ENCODE measurements at regions not wholly inside any gene's neighbourhood (a gene's known extent, or its start where the extent isn't known, plus 50 kb on each side); places are given as distances from the start of the nearest gene placed in this dataset.

DNA sequence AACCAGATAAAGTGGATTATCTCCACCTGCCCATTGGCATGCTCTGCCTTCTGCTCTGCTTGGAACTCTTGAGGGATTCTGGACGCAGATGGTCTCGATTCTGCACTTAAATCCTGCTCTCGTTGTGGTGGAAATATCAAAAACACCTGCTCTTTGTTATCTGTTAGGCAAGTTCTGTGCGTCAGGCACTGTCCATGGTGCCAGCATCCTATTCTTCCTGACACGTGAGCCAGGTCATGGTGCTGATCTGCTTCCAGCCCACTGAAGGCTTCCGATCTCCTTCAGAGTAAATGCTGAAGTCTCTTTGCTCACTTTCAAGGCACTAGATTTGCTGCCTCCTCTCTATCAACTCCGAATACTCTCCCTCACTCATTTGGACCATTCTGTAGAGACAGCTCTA lies 505.6 kb downstream of the HTR7 start:
- DNase-seq, result no peak
- Histone ChIP-seq H3K27me3 (replicated peaks; ENCODE audit: control insufficient read depth, insufficient read depth, low read length, poor library complexity, severe bottlenecking) (no peaks in the 10 kb centered on the region), H3K4me3 (ENCODE audit: insufficient read depth, low read depth, low read length, poor library complexity, severe bottlenecking) (no peak overlapping the region), H3K4me1 (ENCODE audit: control insufficient read depth, insufficient read depth, low read length, poor library complexity, severe bottlenecking) (no peaks in the 10 kb centered on the region), H3K27ac (ENCODE audit: insufficient read depth, low read length, poor library complexity, severe bottlenecking) (no peak overlapping the region), H3K9me3 (ENCODE audit: control insufficient read depth, low read length) (no peaks in the 10 kb centered on the region), H3K36me3 (ENCODE audit: control insufficient read depth, insufficient read depth, low read length) (no peaks in the 10 kb centered on the region)

DNA sequence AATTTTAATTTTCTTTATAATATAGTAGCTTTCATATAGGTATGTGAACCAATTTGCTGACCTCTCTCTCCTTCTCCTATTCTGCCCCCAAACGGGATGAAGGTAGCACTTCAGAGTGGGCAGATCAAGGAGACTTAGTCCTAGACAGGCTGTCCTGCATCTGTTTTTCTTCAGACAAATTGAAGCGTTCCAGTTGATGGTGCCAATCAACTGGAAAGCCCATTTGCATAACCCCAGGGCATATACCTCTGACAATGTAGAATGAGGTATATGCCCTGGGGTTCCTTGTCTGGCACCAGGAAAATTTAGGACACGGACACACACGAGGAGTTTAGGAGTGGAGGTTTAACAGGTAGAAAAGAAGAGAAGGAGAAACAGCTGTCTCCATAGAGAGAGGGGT lies 502.9 kb downstream of the HTR7 start:
- Histone ChIP-seq H3K4me3 (ENCODE audit: insufficient read depth, low read depth, low read length, poor library complexity, severe bottlenecking) (no peak overlapping the region), H3K4me1 (ENCODE audit: control insufficient read depth, insufficient read depth, low read length, poor library complexity, severe bottlenecking) (no peaks in the 10 kb centered on the region), H3K27ac (ENCODE audit: insufficient read depth, low read length, poor library complexity, severe bottlenecking) (no peak overlapping the region), H3K27me3 (replicated peaks; ENCODE audit: control insufficient read depth, insufficient read depth, low read length, poor library complexity, severe bottlenecking) (no peaks in the 10 kb centered on the region), H3K36me3 (ENCODE audit: control insufficient read depth, insufficient read depth, low read length) (no peaks in the 10 kb centered on the region), H3K9me3 (ENCODE audit: control insufficient read depth, low read length) (no peaks in the 10 kb centered on the region)
- no peak for DNase-seq

DNA sequence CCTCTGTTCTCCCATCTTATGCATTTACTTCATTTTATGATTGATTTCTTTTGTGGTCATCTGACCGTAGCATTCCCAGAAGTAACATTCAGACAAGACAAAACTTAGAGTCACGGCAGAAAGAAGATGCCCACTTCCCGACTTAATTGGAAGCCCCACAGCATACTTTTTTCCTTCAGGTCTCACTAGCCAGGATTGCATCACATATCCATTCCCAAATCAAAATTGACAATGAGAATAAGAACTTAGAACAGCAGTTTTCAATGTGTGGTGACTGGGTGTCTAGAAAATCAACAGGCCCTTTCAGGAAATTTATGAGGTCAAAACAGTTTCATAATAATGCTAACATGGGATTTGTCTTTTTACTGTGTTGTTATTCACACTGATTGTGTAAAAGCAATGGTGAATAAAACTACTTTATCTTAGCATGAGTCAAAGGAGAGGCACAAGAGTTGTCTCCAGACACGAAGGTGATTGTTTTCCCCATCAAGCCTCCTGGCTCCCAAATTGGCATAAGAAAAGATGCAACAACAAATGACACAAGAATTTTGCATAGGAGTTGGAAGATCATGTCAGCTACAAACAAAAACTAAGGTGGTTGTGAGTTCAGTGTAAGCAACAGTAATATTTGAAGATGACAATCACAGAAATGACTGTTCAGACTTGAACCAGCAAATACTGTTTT lies 493.9 kb downstream of the HTR7 start:
- H3K4me3 ChIP-seq (ENCODE audit: insufficient read depth, low read depth, low read length, poor library complexity, severe bottlenecking), result no peak overlapping the region
- DNase-seq, result no peak
- H3K4me1 ChIP-seq (ENCODE audit: control insufficient read depth, insufficient read depth, low read length, poor library complexity, severe bottlenecking), result no peaks in the 10 kb centered on the region
- H3K9me3 ChIP-seq (ENCODE audit: control insufficient read depth, low read length), result no peaks in the 10 kb centered on the region
- H3K27ac ChIP-seq (ENCODE audit: insufficient read depth, low read length, poor library complexity, severe bottlenecking), result no peak overlapping the region
- no peaks in the 10 kb centered on the region for H3K36me3 ChIP-seq (ENCODE audit: control insufficient read depth, insufficient read depth, low read length)
- H3K27me3 ChIP-seq (replicated peaks; ENCODE audit: control insufficient read depth, insufficient read depth, low read length, poor library complexity, severe bottlenecking), result no peaks in the 10 kb centered on the region

DNA sequence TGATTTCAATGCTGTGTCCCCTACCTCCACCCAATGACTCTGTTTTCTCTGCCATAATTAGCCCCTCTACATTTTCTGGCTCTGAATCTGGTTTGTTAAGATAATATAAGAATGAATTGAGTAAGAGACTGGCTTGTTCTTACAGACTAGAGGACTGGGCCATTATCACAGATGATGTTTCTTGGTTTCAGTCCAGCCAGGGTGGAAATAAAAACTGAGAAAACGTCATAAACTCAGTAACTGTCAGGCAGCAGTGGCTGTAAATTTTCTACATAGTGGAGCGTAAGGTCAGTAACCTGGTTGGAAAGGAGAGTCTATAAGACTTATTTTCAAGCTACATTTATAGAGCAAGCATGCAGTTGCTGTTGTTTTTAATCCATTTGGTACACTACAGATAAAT lies 485.4 kb downstream of the HTR7 start:
- H3K4me3 ChIP-seq (ENCODE audit: insufficient read depth, low read depth, low read length, poor library complexity, severe bottlenecking), result no peak overlapping the region
- no peak for DNase-seq
- H3K27ac ChIP-seq (ENCODE audit: insufficient read depth, low read length, poor library complexity, severe bottlenecking), result no peak overlapping the region
- no peaks in the 10 kb centered on the region for H3K27me3 ChIP-seq (replicated peaks; ENCODE audit: control insufficient read depth, insufficient read depth, low read length, poor library complexity, severe bottlenecking)
- no peaks in the 10 kb centered on the region for H3K9me3 ChIP-seq (ENCODE audit: control insufficient read depth, low read length)
- no peaks in the 10 kb centered on the region for H3K36me3 ChIP-seq (ENCODE audit: control insufficient read depth, insufficient read depth, low read length)
- H3K4me1 ChIP-seq (ENCODE audit: control insufficient read depth, insufficient read depth, low read length, poor library complexity, severe bottlenecking), result no peaks in the 10 kb centered on the region

- DNase-seq, result no peak
- H3K4me1 ChIP-seq (ENCODE audit: control insufficient read depth, insufficient read depth, low read length, poor library complexity, severe bottlenecking), result no peaks in the 10 kb centered on the region
- no peak overlapping the region for H3K27ac ChIP-seq (ENCODE audit: insufficient read depth, low read length, poor library complexity, severe bottlenecking)
- no peaks in the 10 kb centered on the region for H3K27me3 ChIP-seq (replicated peaks; ENCODE audit: control insufficient read depth, insufficient read depth, low read length, poor library complexity, severe bottlenecking)
- no peaks in the 10 kb centered on the region for H3K36me3 ChIP-seq (ENCODE audit: control insufficient read depth, insufficient read depth, low read length)
- H3K9me3 ChIP-seq (ENCODE audit: control insufficient read depth, low read length), result no peaks in the 10 kb centered on the region
- no peak overlapping the region for H3K4me3 ChIP-seq (ENCODE audit: insufficient read depth, low read depth, low read length, poor library complexity, severe bottlenecking)
Measured at GRCh38 chr10:90373911-90374310, 483.9 kb downstream of the HTR7 start.

- Histone ChIP-seq H3K9me3 (ENCODE audit: control insufficient read depth, low read length) (no peaks in the 10 kb centered on the region), H3K27ac (ENCODE audit: insufficient read depth, low read length, poor library complexity, severe bottlenecking) (no peak overlapping the region), H3K27me3 (replicated peaks; ENCODE audit: control insufficient read depth, insufficient read depth, low read length, poor library complexity, severe bottlenecking) (no peaks in the 10 kb centered on the region), H3K36me3 (ENCODE audit: control insufficient read depth, insufficient read depth, low read length) (no peaks in the 10 kb centered on the region), H3K4me3 (ENCODE audit: insufficient read depth, low read depth, low read length, poor library complexity, severe bottlenecking) (no peak overlapping the region), H3K4me1 (ENCODE audit: control insufficient read depth, insufficient read depth, low read length, poor library complexity, severe bottlenecking) (no peaks in the 10 kb centered on the region)
- DNase-seq, result no peak
Measured at GRCh38 chr10:90378524-90379076, 479.2 kb downstream of the HTR7 start.

- Histone ChIP-seq H3K36me3 (ENCODE audit: control insufficient read depth, insufficient read depth, low read length) (no peaks in the 10 kb centered on the region), H3K4me1 (ENCODE audit: control insufficient read depth, insufficient read depth, low read length, poor library complexity, severe bottlenecking) (no peaks in the 10 kb centered on the region)
- DNase-seq, result no peak
Measured at GRCh38 chr10:90381468-90381867, 476.4 kb downstream of the HTR7 start.

GRCh38 chr10:90389876-90390275 lies 468.0 kb downstream of the HTR7 start:
- no peak for DNase-seq
- Histone ChIP-seq H3K27me3 (replicated peaks; ENCODE audit: control insufficient read depth, insufficient read depth, low read length, poor library complexity, severe bottlenecking) (no peaks in the 10 kb centered on the region), H3K36me3 (ENCODE audit: control insufficient read depth, insufficient read depth, low read length) (no peaks in the 10 kb centered on the region), H3K9me3 (ENCODE audit: control insufficient read depth, low read length) (no peaks in the 10 kb centered on the region), H3K27ac (ENCODE audit: insufficient read depth, low read length, poor library complexity, severe bottlenecking) (no peak overlapping the region), H3K4me3 (ENCODE audit: insufficient read depth, low read depth, low read length, poor library complexity, severe bottlenecking) (no peak overlapping the region), H3K4me1 (ENCODE audit: control insufficient read depth, insufficient read depth, low read length, poor library complexity, severe bottlenecking) (no peaks in the 10 kb centered on the region)

More at GRCh38 chr10:90381468-90381867, 476.4 kb downstream of the HTR7 start:
- Histone ChIP-seq H3K9me3 (ENCODE audit: control insufficient read depth, low read length) (no peaks in the 10 kb centered on the region), H3K27me3 (replicated peaks; ENCODE audit: control insufficient read depth, insufficient read depth, low read length, poor library complexity, severe bottlenecking) (no peaks in the 10 kb centered on the region), H3K4me3 (ENCODE audit: insufficient read depth, low read depth, low read length, poor library complexity, severe bottlenecking) (no peak overlapping the region), H3K27ac (ENCODE audit: insufficient read depth, low read length, poor library complexity, severe bottlenecking) (no peak overlapping the region)

GRCh38 chr10:90394311-90394710 lies 463.5 kb downstream of the HTR7 start:
- no peak overlapping the region for H3K27ac ChIP-seq (ENCODE audit: insufficient read depth, low read length, poor library complexity, severe bottlenecking)
- no peak for DNase-seq

DNA sequence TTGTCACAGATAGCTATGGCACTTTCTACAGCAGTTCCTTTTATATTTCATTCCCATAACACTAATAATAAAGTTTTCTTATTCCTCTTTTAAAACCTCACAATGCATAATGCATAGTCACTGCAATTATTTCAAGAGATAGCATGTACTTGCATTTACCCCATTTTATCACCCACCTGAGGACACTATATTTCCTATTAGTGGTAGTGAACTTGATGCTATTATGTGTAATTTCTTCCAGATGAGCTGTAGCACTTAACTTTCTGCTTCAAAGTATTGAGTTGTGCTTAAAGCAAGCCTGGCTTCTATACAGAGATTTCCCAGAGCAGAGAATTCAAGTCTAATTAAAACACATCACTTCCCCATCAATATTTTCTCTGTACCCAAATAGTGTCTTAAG lies 461.1 kb downstream of the HTR7 start:
- DNase-seq, result no peak
- Histone ChIP-seq H3K27ac (ENCODE audit: insufficient read depth, low read length, poor library complexity, severe bottlenecking) (no peak overlapping the region), H3K4me1 (ENCODE audit: control insufficient read depth, insufficient read depth, low read length, poor library complexity, severe bottlenecking) (no peaks in the 10 kb centered on the region), H3K36me3 (ENCODE audit: control insufficient read depth, insufficient read depth, low read length) (no peaks in the 10 kb centered on the region), H3K9me3 (ENCODE audit: control insufficient read depth, low read length) (no peaks in the 10 kb centered on the region), H3K27me3 (replicated peaks; ENCODE audit: control insufficient read depth, insufficient read depth, low read length, poor library complexity, severe bottlenecking) (no peaks in the 10 kb centered on the region), H3K4me3 (ENCODE audit: insufficient read depth, low read depth, low read length, poor library complexity, severe bottlenecking) (no peak overlapping the region)

More at GRCh38 chr10:90394311-90394710, 463.5 kb downstream of the HTR7 start:
- Histone ChIP-seq H3K4me3 (ENCODE audit: insufficient read depth, low read depth, low read length, poor library complexity, severe bottlenecking) (no peak overlapping the region), H3K27me3 (replicated peaks; ENCODE audit: control insufficient read depth, insufficient read depth, low read length, poor library complexity, severe bottlenecking) (no peaks in the 10 kb centered on the region), H3K9me3 (ENCODE audit: control insufficient read depth, low read length) (no peaks in the 10 kb centered on the region), H3K36me3 (ENCODE audit: control insufficient read depth, insufficient read depth, low read length) (no peaks in the 10 kb centered on the region), H3K4me1 (ENCODE audit: control insufficient read depth, insufficient read depth, low read length, poor library complexity, severe bottlenecking) (no peaks in the 10 kb centered on the region)

Data from effector memory CD4-positive, alpha-beta T cell (primary cell).